ENCODE measurements at regions not wholly inside any gene's neighbourhood (a gene's known extent, or its start where the extent isn't known, plus 50 kb on each side); places are given as distances from the start of the nearest gene placed in this dataset.

GRCh38 chr10:10852464-10852863 lies 165.2 kb upstream of the CELF2 start:
- Histone ChIP-seq H3K27me3 (ENCODE audit: control insufficient read depth, insufficient read depth, low read length) (no peaks in the 10 kb centered on the region), H3K9me3 (ENCODE audit: control insufficient read depth, insufficient read depth, low read length) (no peaks in the 10 kb centered on the region), H3K27ac (ENCODE audit: low read depth, low read length) (no peak overlapping the region), H3K4me3 (ENCODE audit: low read depth, low read length) (no peak overlapping the region)
- TF ChIP-seq, protein P1, sequence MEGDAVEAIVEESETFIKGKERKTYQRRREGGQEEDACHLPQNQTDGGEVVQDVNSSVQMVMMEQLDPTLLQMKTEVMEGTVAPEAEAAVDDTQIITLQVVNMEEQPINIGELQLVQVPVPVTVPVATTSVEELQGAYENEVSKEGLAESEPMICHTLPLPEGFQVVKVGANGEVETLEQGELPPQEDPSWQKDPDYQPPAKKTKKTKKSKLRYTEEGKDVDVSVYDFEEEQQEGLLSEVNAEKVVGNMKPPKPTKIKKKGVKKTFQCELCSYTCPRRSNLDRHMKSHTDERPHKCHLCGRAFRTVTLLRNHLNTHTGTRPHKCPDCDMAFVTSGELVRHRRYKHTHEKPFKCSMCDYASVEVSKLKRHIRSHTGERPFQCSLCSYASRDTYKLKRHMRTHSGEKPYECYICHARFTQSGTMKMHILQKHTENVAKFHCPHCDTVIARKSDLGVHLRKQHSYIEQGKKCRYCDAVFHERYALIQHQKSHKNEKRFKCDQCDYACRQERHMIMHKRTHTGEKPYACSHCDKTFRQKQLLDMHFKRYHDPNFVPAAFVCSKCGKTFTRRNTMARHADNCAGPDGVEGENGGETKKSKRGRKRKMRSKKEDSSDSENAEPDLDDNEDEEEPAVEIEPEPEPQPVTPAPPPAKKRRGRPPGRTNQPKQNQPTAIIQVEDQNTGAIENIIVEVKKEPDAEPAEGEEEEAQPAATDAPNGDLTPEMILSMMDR (IDR thresholded peaks at IDR 0.05; ENCODE audit: low read depth, low read length), result no peak
- POLR2A ChIA-PET, result no interaction called here
- CTCF ChIA-PET, result no interaction called here
- DNase-seq (ENCODE audit: low read depth, low spot score), result no peak

DNA sequence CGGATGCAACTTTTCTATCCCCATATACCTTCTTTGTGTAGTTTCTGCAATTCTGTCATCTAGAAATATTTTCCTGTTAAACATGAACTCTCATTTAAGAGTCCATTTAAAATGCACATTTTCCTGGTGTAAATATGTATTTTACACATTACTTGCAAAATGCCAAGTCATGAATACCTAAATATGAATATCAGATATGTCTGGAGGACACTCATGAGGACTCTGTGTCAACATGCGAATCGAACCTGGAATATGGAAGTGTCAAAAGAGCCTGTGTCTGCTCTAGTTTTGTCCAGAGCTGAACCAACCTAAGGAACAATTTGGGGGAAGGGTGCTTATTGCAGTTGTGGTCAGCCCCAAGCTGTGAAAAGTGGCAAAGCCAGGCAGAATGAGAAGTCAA lies 163.7 kb upstream of the CELF2 start:
- Histone ChIP-seq H3K27me3 (ENCODE audit: control insufficient read depth, insufficient read depth, low read length) (no peaks in the 10 kb centered on the region), H3K27ac (ENCODE audit: low read depth, low read length) (no peak overlapping the region), H3K9me3 (ENCODE audit: control insufficient read depth, insufficient read depth, low read length) (no peaks in the 10 kb centered on the region), H3K4me3 (ENCODE audit: low read depth, low read length) (no peak overlapping the region)
- TF ChIP-seq, protein P1 (IDR thresholded peaks at IDR 0.05; ENCODE audit: low read depth, low read length), result no peak
- ChIA-PET CTCF (no interaction called here), POLR2A (no interaction called here)
- DNase-seq (ENCODE audit: low read depth, low spot score), result no peak

- TF ChIP-seq, protein P1 (IDR thresholded peaks at IDR 0.05; ENCODE audit: low read depth, low read length), result no peak
- DNase-seq (ENCODE audit: low read depth, low spot score), result no peak
- Histone ChIP-seq H3K4me3 (ENCODE audit: low read depth, low read length) (no peak overlapping the region), H3K27ac (ENCODE audit: low read depth, low read length) (no peak overlapping the region), H3K9me3 (ENCODE audit: control insufficient read depth, insufficient read depth, low read length) (no peaks in the 10 kb centered on the region), H3K27me3 (ENCODE audit: control insufficient read depth, insufficient read depth, low read length) (no peaks in the 10 kb centered on the region)
- POLR2A ChIA-PET, result no interaction called here
- CTCF ChIA-PET, result no interaction called here
These were observed 162.9 kb upstream of the CELF2 start for GRCh38 chr10:10854725-10855124.

DNA sequence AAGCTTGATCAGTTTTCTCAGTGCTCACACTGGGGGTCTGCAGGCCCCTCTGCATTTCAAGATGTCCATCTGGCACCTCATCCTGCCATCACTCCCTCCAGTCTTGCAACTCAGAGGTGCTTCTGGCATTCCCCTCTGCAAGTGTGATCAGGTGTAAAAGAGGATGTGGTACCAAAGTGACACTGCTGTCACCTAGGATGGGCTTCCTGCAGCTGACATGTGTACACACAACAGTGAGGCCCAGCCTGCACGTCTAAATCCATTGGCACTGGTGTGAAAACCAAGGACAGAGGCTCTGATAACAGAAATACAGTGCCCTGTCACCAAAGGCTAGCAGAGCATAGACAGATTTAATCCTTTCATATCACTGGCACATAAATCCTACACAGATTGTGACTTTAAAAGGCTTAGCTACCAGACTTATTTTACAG lies 162.5 kb upstream of the CELF2 start:
- DNase-seq (ENCODE audit: low read depth, low spot score), result no peak
- Histone ChIP-seq H3K9me3 (ENCODE audit: control insufficient read depth, insufficient read depth, low read length) (no peaks in the 10 kb centered on the region), H3K27ac (ENCODE audit: low read depth, low read length) (no peak overlapping the region), H3K27me3 (ENCODE audit: control insufficient read depth, insufficient read depth, low read length) (no peaks in the 10 kb centered on the region), H3K4me3 (ENCODE audit: low read depth, low read length) (no peak overlapping the region)
- TF ChIP-seq, protein P1 (IDR thresholded peaks at IDR 0.05; ENCODE audit: low read depth, low read length), result no peak
- CTCF ChIA-PET, result no interaction called here
- POLR2A ChIA-PET, result no interaction called here

DNA sequence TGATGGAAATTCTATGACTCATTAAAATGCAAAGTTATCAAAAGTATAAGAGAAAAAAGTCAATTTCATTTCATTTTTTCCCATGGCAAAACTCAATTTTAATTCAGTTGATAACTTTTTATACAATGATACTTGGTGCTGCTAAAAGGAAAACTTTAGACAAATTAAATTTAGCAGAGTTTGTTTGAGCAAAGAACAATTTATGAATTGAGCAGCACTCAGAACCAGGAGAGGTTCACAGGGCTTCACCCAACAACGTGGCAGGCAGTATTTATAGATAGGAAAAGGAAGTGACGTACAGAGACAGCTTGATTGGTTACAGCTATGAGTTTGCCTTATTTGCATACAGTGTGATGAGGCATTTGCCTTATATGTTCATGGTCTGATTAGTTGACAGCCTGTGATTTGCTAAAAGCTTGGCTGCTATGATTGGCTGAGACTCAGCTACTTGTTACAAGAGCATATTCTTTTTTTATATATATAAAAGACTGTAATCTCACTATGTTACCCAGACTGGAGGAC lies 157.2 kb upstream of the CELF2 start:
- TF ChIP-seq, protein P1 (IDR thresholded peaks at IDR 0.05; ENCODE audit: low read depth, low read length), result no peak
- DNase-seq (ENCODE audit: low read depth, low spot score), result no peak
- CTCF ChIA-PET, result no interaction called here

More for the DNA sequence above, 157.2 kb upstream of the CELF2 start:
- H3K27me3 ChIP-seq (ENCODE audit: control insufficient read depth, insufficient read depth, low read length), result no peaks in the 10 kb centered on the region
- no peak overlapping the region for H3K4me3 ChIP-seq (ENCODE audit: low read depth, low read length)
- POLR2A ChIA-PET, result no interaction called here
- H3K27ac ChIP-seq (ENCODE audit: low read depth, low read length), result no peak overlapping the region
- no peaks in the 10 kb centered on the region for H3K9me3 ChIP-seq (ENCODE audit: control insufficient read depth, insufficient read depth, low read length)

Measured in AG04450 (cell line).